A204.1 (cell line): ENCODE measurements at regions not wholly inside any gene's neighbourhood (a gene's known extent, or its start where the extent isn't known, plus 50 kb on each side); places are given as distances from the start of the nearest gene placed in this dataset.
"Not testable (repeated sequence)": the region's sequence is repeated elsewhere in the genome, so short reads cannot be mapped to it uniquely, and the experiment has no call there.

Source experiments
- FAIRE-seq: peaks from 2 replicates; lab custom pipeline; 2012; peaks lifted over from hg19 to GRCh38; lab: Jason Lieb, UNC

DNA sequence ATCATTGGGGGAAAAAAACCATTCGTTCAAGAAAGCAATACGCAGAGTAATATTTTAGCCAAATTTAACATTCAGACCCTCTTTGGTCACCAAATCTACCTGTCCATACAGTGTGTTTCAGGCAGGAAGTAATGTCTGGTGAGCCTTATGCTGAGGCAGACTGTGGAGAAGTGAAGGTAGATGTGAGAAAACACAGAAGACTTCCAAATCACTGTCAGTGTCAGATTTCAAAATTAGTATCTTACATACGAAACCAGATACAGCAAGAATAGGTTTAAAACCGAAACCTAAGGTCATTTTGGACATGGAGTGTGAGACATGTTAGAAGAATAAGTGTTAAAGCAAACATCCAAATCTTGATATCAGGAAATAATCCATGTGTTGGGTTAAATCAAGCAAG is 664.5 kb upstream of the HTR2C start:
- no peak for FAIRE-seq

DNA sequence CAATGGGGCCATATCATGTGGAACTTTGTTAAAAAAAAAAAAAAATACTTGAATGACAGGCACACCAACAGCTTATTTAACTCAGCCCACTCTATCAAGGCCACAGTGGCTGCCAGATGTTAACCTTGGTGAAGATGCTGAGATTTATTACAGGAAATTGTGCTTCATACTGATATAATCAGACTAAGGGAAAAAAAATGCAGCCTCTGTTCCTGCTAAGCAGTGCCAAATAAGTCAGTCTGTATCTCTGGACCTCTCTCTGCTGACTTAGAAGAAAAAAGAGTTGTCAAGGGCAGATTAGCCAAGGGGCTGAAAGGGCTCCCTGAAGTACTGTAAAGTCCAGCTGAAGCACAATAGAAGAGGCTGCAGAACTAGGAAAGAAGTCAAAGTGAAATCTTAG is 677.7 kb upstream of the HTR2C start:
- FAIRE-seq: no peak

DNA sequence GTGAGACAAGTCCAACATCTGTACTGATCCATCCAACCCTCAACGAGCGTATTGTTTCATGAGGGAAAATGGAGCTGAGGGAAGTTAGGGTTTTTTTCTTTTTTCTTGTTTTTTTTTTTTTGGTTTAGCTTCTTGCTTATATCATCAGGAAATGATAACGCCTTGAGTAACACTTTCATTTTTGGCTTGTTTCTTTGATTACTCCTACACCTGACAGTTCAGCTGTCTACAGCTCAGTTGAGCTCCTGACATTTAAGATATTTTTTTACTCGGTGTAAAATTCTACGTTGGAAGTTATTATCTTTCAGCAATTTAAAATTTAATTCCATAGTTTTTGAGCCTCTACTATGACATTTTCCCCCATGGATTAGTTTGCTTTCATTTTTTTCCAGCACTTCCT is 691.0 kb upstream of the HTR2C start:
- no peak for FAIRE-seq

DNA sequence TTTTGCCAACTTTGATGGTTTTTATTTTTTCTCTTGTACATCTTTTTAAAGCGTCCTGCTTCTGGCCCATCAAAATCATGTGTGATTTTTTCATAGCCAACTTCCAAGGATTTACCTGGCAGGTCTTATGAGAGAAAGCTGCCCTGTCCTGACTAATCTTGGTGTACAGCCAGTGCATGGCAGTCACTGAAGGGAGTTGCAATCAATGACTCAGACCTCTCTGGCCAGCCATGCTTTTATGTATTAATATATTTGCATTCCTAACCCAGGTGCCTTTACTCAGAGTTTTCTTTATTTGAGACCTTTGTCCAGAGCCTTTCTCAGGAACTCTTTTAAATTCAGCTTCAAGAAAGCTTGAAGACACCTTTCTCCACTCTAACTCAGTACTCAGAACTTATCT is 691.5 kb upstream of the HTR2C start:
- FAIRE-seq: no peak

DNA sequence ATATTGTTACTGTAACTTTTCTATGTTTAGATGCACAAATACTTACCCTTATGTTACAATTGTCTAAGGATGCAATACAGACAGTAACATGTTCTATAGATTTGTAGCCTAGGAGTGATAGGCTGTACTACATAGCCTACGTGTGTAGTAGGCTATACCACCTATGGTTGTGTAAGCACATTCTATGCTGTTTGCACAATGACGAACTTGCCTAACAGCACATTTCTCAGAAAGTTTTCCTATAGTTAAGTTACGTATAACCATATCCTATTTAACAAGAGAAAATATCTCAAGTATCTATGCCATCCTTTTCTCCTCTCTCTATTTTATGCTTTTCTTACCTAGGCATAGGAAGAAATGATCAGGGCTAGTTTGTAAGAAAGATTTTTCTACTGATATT is 710.8 kb upstream of the HTR2C start:
- no peak for FAIRE-seq

DNA sequence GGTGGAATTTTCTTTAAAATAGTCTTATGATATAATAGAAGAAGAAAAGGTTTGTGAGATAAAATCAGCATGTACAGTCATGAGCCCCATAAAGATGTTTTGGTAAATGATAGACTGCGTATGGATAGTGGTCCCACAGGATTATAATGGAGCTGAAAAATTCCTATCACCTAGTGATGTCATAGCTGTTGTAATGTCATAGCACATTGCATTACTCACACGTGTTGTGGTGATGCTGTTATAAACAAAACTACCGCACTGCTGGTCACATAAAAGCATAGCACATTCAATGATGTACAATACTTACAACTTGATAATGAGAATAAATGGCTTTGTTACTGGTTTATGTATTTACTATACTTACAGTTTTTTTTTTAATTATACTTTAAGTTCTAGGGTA is 715.2 kb upstream of the HTR2C start:
- no peak for FAIRE-seq

DNA sequence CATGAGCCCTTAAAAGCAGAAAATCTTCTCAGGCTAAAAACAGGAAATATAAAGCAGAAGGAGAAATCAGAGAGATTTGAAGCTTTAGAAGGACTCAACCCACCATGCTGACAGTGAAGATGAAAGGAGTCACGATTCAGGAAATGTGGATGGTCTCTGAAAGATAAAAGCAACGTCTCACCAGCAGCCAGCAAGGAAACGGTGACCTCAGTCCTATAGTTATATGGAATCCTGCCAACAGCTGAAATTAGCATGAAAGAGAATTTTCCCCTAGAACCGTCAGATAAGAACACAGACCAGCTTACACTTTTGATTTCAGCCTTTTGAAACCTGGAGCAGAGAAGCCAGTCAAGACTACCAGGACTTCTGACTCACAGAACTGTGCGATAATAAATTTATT is 715.7 kb upstream of the HTR2C start:
- no peak for FAIRE-seq

DNA sequence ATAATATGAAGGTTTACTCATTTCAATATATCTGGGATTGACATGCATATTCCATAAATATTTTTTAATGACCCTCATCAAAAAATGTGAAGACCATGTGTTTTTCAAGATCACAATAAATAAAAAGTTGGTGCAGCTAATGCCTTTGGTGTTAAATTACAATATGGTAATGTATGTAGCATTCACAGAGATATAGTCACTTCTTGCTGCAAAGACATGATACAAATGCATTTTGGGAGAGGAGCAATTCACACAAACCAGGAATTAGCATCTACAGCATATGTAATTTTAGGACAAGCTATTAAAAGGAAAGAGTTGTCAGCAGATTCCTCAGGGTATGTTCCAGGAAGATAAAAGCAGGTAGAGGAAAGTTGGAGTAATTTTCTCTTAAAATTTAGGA is 734.5 kb upstream of the HTR2C start:
- FAIRE-seq: no peak

DNA sequence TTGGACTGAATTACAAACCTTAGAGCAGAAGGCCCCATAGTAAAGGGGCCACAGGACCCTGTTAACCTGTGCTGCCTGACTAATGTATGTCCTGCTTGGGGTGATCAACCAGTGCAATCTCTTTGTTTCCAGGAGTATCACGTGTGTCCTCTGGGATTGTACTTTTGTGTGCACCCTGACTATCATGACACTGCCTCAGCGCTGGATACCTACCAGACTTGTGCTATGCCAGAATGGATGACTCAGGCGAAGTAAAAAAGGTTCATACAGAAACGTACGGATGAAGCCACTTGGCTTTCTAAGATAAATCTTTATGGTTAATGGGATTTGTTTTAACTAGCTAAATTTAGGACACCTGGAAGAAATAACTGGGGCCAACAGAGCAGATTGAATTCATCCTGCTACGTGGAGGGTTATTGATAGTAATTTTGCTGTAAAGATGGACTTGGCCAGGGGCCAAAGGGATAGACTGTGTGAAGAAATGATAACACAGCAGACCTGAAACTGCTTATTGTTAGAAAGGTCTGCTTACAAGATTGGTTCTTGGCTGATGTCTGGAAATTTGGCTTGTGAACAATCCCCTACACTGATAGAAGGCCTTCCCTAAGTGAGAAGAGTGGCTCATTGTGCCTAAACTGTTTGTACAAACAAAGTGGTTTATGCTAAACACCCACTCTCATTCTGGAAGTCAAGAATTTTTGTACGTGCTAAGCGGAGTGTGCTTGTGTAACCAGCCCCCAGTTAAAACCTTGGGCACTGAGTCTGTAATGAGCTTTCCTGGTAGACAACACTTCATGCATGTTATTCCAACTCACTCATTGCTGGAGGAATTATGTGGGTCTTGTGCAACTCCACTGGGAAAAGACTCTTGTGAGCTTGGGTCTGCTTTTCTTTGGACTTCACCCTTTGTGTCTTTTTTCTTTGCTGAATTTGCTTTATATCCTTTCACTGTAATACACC is 750.5 kb upstream of the HTR2C start:
- FAIRE-seq: no peak

DNA sequence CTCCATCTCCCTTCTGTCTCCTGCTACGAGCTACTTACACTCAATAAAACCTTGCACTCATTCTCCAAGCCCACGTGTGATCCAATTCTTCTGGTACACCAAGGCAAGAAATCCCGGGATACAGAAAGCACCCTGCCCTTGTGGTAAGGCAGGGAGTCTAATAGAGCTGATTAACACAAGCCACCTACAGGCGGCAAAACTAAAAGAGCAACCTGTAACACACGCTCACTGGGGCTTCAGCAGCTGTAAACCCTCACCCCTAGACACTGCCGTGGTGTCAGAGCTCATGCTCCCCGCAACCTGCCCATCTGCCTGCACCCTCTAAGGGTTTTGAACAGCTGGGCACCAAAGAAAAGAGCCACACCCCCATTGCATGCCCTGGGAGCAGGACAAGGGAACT is 755.4 kb upstream of the HTR2C start:
- FAIRE-seq: no peak

DNA sequence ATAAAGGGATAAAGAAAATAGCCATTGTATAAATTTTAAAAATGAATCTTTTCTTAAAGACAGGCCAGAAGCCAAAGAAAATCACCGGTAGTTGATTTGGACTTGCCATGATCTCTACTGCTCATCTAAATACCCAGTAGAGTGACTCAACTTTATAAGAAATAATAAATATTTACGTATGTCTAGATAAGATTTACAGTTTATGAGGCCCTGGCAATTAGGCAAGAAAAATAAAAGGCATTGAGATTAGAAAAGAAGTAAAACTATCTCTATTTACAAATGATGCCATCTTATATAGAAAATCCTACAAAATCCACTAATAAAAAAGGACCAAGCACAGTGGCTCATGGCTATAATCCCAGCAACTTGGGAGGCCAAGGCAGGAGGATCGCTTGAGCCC is 765.5 kb upstream of the HTR2C start:
- FAIRE-seq: no peak

DNA sequence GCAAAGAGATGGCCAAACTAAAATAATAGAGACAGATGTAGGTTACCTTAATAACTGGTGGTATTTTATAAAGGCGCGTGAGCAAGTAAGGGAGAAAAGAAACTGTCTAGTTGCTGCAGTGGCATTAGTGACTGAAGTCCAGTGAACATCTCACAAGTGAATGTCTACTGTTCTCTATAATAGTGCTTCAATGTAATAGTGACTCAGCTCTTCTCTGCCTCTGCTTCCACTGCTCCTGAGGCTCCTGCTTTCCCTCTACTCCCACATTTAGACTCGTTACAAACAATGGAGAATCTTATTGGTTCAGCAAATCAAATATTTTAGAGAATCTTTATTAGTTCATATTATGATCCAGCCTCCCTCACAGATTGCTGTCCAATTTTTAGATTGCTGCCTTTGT is 779.1 kb upstream of the HTR2C start:
- FAIRE-seq: no peak

DNA sequence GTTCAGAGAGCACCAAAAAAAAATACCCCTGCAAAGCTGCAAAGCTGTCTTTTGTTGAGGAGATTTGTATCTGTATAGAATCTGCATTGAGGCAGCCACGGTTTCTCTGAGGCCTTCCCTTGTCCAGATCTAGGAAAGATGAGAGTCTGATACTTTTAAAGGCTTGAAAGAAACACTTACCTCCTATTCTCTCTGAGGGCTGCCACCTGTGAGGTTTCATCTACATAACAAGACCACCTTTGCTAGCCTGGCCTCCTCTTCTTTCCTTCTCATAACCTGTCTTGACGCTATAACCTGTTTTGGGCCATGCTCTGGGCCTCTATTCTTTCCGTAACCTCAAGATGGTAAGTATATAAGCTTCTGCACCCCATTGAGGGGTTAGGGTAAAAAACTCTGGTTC is 779.6 kb upstream of the HTR2C start:
- FAIRE-seq: no peak

DNA sequence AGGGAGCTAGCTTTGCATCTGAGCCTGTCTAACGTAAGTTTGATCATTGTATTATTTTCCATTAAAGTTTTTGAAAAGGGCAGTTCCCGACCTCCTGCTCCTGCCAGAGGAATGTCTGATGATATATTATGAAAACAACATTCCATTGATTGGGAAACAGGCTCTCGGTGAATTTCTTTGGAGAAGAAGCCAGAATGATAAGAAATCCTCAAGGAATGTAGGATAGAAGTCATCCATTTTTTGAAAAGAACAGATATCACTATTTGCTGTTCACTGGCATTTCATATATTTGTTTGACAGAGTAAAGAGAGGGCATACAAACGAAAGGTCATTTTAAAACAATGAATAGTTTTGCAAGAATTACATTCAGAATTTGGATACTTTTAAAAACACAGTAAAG is 781.0 kb upstream of the HTR2C start:
- no peak for FAIRE-seq

DNA sequence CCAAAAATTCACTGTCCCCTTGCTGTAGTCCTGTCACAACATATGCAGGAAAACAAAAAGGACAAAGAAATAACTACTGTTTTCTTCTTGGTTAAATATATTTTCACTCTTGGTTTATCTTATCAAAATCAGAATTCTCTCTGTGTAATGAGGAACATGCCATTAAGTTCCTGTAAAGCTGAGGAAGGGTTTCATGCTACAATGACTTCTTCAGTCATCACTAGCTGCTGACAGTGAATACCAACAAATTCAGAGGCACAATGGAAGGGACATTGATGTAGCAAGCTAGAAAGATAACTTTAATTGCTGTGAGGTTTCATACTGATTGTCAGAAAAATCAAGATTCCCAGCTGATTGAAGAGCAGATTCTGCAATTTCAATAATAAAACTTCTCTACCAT is 782.9 kb upstream of the HTR2C start:
- FAIRE-seq: no peak

DNA sequence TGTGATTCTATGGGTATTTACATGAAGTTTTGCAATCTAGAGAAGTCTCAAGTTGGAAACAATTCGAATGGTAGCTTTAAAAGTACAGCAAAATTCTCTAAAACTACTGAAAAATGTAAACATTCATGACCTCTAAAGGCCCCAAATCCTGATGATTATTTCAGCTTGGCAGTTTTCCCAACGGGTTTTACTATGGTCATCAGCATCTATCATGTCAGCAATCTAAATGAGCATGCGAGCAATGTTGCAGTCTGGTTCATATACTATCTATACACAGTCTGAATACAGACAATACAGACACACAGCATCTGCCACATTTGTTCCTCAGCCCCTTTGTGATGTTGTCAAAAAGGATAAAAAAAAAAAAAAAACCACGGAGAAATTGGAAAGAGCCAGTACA is 790.3 kb upstream of the HTR2C start:
- no peak for FAIRE-seq

DNA sequence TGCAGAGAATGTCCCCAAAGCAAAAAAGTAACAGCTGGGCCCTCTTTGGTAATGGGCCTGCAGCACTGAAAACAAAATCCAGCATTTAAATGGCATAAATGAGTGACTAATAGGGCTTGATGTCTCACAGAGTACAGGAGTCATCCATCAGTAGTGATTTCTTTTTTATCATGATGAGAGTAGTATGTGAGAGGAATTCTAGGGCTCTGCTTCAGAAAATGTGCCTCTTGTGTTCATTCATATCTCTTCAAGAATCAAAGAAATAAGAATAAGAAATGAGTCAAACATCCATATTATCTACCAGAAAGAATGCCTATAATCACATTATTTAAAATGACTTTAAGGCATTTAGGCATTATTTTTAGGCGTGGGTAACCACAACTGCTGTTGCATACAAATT is 792.9 kb upstream of the HTR2C start:
- FAIRE-seq: no peak

DNA sequence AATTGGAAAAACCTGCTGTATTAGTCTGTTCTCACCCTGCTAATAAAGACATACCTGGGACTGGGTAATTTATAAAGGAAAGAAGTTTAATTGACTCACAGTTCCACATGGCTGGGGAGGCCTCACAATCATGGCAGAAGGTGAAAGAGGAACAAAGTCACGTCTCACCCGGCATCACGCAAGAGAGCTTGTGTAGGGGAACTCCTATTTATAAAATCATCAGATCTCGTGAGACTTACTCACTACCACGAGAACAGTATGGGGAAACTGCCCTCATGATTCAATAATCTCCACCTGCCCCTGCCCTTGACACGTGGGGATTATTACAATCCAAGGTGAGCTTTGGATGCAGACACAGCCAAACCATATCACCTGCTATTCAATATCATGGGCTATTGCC is 799.1 kb upstream of the HTR2C start:
- FAIRE-seq: not testable (repeated sequence)

DNA sequence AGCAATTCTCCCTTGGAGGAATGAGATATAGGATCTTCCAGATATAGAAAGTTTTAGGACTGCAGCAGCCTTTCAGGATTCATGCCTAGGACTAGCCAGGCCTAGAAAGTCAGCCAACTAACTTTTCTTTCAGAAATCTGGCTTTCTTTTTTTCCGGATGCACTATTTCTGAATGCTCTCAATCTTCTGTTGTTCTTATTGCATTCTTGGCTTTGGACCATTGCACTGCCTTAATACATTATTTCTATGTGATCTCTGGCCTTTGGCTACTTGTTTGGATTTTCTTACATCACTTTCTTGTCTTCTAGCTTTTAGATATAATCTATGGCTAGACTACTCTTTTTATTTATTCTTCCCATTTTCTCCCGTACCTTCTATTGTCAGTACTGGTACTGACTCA is 813.1 kb upstream of the HTR2C start:
- no peak for FAIRE-seq

DNA sequence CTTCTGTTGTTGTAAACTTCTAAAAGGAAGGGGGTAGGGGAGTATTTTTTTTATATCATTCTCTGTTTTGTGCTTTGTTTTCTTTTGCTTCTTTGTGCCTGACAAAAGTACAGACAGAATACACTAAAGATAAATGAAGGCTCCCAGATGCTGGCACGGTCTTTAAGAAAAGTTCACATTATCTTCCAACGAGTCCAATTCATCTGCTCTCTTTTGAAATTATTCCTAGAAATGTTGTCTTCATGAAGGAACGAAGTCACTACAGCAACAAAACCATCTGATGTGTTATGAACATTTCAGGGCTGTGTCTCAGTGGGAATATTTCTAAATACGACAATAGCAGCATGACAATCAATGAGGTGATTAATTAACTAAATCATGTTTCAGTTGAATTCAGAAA is 813.8 kb upstream of the HTR2C start:
- FAIRE-seq: no peak

DNA sequence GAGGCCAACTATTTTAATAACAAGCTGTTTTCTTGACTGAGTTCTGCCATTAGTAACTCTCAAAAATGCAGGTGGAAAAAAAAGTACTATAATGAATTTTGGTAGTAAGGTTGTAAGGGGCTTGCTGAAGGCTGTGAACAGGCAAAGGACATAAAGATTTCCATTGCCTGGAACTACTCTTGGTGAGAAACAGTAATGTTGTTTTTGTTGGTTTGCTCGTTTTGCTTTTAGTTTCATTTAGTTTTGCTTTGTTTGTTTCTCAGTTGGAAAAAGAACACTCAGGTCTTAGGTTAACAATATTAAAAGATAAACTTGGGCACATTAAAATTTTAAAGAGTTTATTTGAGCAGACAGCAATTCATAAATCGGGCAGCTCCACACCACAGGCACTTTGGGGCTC is 824.5 kb upstream of the HTR2C start:
- no peak for FAIRE-seq

DNA sequence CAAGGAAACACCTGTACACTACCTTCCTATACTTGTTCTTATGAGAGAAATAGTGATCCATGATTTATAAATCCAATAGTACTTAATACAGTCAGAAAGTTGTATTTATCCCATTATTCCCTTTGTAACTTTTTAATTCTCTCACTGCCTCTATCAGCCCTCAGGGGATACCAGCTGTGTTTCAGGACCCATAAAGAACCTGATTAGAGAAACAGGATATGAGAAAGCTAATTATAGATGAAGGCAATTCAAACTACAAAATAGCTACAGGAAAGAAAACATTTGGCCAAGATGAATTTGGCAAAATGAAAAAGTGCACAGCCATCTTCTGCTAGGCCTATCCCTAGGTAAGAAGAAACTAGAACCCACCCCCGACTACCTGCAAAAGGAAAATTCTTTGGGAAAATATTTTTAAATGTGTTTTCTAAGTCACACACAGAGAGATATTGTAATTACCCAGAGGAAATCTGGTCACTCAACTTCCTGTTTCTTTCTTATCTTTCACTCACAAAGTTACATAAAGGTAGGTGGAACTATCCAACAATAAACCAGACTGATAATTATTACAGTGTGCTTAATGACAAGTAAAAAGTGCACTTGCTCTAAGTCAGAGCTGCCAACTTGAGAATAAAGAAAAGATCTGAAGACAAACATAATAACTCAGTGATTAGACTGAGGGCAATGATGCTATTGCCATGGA is 836.5 kb upstream of the HTR2C start:
- no peak for FAIRE-seq

DNA sequence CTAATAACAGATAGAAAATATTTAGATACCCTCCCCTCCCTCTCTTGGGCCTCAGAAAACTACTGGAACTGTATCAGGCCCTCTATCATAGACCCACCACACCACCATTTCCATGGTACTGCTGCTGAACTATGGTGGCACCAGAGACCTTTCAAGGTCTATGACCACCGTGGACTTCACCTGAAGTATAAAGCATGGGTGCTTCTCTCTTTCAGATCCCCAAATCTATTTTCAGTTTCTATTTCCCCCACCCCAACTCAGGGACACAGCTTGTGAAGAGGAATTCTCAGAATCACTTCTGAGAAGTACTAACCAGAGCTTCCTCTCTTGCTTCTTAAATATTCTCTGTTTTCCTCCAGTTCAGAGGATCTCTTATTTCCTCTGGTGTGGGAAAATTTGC is 840.8 kb upstream of the HTR2C start:
- FAIRE-seq: no peak

DNA sequence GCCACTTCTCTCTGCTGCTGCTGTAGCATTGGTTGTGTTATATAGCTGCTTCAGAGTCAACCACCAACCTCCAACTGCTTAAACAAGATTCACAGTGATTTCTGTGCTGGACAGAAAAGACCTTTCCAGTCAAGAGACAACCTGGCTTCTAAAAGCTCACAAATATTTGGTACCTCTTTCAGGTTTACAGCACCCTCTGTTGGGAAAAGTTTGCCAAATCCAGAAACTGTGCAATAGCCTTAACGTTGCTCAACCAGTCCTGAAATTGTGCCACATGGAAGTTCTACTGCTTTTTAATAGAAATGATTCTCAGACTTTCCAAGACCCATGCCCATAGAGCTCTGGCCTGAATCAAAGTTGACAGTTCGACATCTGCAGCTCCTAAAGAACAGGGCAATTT is 842.1 kb upstream of the HTR2C start:
- FAIRE-seq: no peak
